Natural killer cell treated with Interleukin-12 subunit alpha and Interleukin-12 subunit beta and Interleukin-15 and Interleukin-18, amount 100 ng/mL, for 72 hours (primary cell): ENCODE measurements at regions not wholly inside any gene's neighbourhood (a gene's known extent, or its start where the extent isn't known, plus 50 kb on each side); places are given as distances from the start of the nearest gene placed in this dataset.

Source experiments
- ATAC-seq, 2 donors: fragments of 150-1000 bp; cut with Tn5 transposase in 1 of 2; sonication (Bioruptor Pico), chemical (Tn5 transposase) in 1 of 2; 2 replicates each; pipeline ENCODE4 v1.10.0; 2021
- DNase-seq: peaks from one replicate; pipeline ENCODE4 v3.0.0; 2022; ENCODE audit warnings: low spot score
- H3K27ac Mint-ChIP-seq, 2 donors: 1 replicate in 1 of 2; 2 replicates in 1 of 2; pipeline ENCODE4 v1.8.0; 2022; ENCODE audit warnings: mixed read lengths in 2 of 2, mild to moderate bottlenecking in 1 of 2, moderate library complexity in 1 of 2
- H3K27me3 Mint-ChIP-seq, 2 donors: 1 replicate in 1 of 2; 2 replicates in 1 of 2; pipeline ENCODE4 v1.8.0; 2022; ENCODE audit warnings: mixed read lengths in 2 of 2
- H3K36me3 Mint-ChIP-seq: one replicate; pipeline ENCODE4 v1.8.0; 2022; ENCODE audit warnings: mixed read lengths
- H3K4me1 Mint-ChIP-seq, 2 donors: 1 replicate in 1 of 2; 2 replicates in 1 of 2; pipeline ENCODE4 v1.8.0; 2022; ENCODE audit warnings: low read depth in 2 of 2, mixed read lengths in 2 of 2, mild to moderate bottlenecking in 1 of 2
- H3K4me3 Mint-ChIP-seq: one replicate; pipeline ENCODE4 v1.8.0; 2022; ENCODE audit warnings: mixed read lengths
- H3K9me3 Mint-ChIP-seq: 2 replicates; pipeline ENCODE4 v1.8.0; 2022; ENCODE audit warnings: mixed read lengths

DNA sequence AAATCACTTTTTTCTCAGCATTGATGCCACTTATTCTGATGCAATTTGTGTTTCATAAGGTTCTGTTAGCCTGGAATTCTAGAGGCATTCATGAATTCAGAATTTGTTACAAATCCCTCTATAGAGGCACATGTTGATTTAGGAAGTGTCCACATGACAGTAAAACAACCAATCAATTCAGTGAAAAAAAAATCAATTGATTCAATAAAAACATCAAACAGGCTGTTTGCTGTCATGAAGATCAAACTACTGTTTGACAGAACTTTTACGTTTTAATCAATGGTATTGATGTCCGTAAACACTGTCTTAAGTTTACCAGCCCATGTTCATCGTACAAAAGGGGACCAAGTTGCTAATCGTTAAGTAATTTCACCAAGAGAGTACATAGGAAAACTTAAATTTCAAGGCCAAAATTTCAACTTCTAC, 261.5 kb downstream of the FIGN start:
- peaks cover 12% of the 10 kb centered on the region for H3K9me3 Mint-ChIP-seq
- DNase-seq: no peak
- no peak for ATAC-seq
- peaks cover 6% of the 10 kb centered on the region for H3K36me3 Mint-ChIP-seq
- H3K27me3 Mint-ChIP-seq: no peaks in the 10 kb centered on the region
- no peak overlapping the region for H3K27ac Mint-ChIP-seq
- H3K4me3 Mint-ChIP-seq: no peak overlapping the region
- H3K4me1 Mint-ChIP-seq: no peaks in the 10 kb centered on the region

DNA sequence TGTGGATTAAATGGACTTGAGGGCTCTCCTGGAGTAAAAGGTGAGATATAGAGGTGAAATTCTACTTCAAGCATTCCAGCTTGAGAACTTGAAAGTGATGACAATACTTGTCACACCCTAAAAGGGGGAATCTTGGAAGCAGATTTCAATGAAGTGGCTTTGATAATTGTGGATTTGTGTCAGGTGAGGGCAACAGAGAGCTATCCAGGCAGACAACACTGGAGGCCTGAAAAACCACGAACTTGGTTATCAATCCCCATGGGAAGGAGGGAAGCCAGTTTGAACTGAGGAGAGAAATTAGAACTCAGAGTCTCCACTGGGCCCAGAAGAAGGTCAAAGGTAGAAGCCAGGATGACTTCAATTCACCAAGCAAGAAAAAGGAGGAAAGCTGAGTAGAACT, 263.9 kb downstream of the FIGN start:
- ATAC-seq: no peak
- DNase-seq: no peak
- no peaks in the 10 kb centered on the region for H3K27me3 Mint-ChIP-seq
- peaks cover 6% of the 10 kb centered on the region for H3K36me3 Mint-ChIP-seq
- H3K4me1 Mint-ChIP-seq: no peaks in the 10 kb centered on the region
- H3K4me3 Mint-ChIP-seq: no peak overlapping the region
- H3K9me3 Mint-ChIP-seq: peaks cover 12% of the 10 kb centered on the region
- H3K27ac Mint-ChIP-seq: no peak overlapping the region

DNA sequence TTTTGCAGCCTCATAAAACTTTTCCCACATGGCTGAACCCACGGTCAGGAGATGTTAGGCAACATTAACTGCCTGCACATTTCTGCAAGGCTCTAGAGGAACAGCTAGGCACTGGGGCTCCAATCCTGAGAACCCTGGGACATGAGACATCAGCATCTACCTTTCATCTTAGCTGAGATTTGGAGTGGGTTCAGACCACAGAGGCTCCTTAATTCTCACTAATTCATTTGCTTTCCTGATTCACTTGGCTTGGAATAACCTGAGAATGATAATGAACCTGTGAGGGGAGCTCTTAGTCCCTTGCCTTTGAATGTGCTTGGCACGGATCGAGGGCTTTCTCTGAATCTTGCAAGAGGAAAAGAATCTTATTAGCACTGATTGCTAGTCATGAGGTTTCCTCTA, 266.2 kb downstream of the FIGN start:
- Mint-ChIP-seq H3K27me3 (no peaks in the 10 kb centered on the region), H3K4me1 (no peaks in the 10 kb centered on the region), H3K27ac (no peak overlapping the region), H3K4me3 (no peak overlapping the region), H3K36me3 (peaks cover 6% of the 10 kb centered on the region), H3K9me3 (peaks cover 15% of the 10 kb centered on the region)
- no peak for DNase-seq
- no peak for ATAC-seq

GRCh38 chr2:163467251-163467630, 268.6 kb downstream of the FIGN start:
- Mint-ChIP-seq H3K27me3 (no peaks in the 10 kb centered on the region), H3K36me3 (no peaks in the 10 kb centered on the region), H3K9me3 (peaks cover 9% of the 10 kb centered on the region), H3K4me3 (no peak overlapping the region), H3K27ac (no peak overlapping the region), H3K4me1 (no peaks in the 10 kb centered on the region)
- no peak for ATAC-seq
- no peak for DNase-seq

DNA sequence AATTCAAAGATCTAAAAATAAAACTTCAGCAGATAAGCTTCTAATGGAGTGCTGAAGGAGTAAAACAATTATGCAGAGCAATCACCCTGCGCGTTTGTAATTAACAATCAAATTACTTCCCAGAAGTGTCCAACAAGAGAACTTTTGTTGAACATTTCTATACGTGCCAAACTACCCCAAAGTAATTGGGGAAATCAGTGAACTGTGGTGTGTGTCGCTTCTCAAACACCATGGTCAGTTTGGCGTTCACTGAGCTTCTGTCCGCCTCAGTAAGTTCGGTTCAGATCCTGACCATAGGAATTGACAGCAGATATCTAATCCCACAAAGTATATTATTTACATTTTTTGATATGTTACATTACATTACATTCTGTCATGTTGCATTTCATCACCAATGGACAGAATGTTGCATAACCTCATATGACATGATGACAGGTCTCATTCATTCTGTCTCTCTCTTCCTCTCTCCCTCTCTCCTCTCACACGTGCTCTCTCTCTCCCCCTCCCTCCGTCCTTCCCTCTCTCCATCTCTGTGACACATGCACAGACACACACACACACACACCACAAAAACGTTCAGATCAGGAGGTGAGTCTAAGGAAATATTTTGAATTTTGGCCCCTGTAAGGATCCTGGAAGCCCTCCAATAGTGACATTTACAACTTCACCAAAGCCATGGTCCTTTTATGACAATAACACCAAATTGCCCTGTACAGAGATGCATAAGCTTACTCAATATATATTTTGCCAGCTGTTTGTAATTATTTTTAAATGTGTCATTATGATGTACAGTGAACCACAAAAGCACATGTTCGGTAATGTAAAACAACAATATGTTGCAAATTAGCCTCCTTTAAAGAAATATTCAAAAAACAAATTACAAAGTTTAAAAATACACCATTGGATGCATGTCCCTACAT, 269.2 kb downstream of the FIGN start:
- H3K27me3 Mint-ChIP-seq: no peaks in the 10 kb centered on the region
- no peak overlapping the region for H3K27ac Mint-ChIP-seq
- peaks cover 9% of the 10 kb centered on the region for H3K9me3 Mint-ChIP-seq
- no peak for DNase-seq
- no peaks in the 10 kb centered on the region for H3K36me3 Mint-ChIP-seq
- H3K4me3 Mint-ChIP-seq: no peak overlapping the region
- no peaks in the 10 kb centered on the region for H3K4me1 Mint-ChIP-seq
- ATAC-seq: no peak

DNA sequence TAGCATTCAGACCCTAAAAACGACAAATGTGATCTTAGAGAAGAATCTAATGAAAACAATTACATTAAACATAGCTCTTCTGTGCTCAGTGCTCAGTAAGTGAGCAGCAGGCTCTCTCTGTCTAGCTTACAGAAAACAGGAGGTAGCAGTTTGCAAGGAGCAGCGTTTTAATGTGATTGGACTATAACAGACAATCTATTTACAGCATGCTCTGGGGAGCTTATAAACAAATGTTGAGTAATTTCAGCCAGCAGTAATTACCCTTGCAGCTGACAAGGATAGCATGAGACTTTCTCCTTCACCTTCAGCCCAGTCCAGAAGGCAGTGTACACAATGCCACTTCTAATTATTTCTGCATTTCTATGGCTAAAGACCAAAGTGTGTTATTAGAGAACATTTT, 270.4 kb downstream of the FIGN start:
- Mint-ChIP-seq H3K27me3 (no peaks in the 10 kb centered on the region), H3K27ac (no peak overlapping the region), H3K4me1 (no peaks in the 10 kb centered on the region), H3K4me3 (no peak overlapping the region), H3K9me3 (peaks cover 7% of the 10 kb centered on the region), H3K36me3 (no peaks in the 10 kb centered on the region)
- DNase-seq (no peak), ATAC-seq (no peak)

GRCh38 chr2:163463411-163463810, 272.4 kb downstream of the FIGN start:
- Mint-ChIP-seq H3K27me3 (no peaks in the 10 kb centered on the region), H3K36me3 (no peaks in the 10 kb centered on the region), H3K4me3 (no peak overlapping the region), H3K9me3 (peaks cover 7% of the 10 kb centered on the region), H3K4me1 (no peaks in the 10 kb centered on the region), H3K27ac (no peak overlapping the region)
- no peak for DNase-seq
- no peak for ATAC-seq

DNA sequence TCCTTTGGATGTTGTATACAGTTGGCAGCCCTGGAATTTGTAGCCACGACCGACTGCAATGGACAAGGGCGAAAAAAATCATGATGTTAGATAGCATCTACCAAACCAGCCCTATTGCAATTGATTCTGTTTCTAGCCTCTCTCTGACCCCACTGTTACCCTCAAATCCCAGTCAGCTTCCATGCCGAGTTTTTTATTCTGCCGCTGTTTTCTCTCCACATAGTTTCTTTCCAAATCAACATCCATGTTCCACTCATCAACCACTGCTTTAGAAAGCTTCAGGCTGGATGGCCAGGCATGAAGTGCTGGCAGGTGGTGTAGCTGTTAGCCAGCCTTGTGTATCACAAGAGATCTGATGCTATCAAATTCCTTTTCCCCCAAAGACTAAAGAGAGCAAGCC, 272.8 kb downstream of the FIGN start:
- Mint-ChIP-seq H3K4me3 (no peak overlapping the region), H3K9me3 (peaks cover 7% of the 10 kb centered on the region), H3K36me3 (no peaks in the 10 kb centered on the region), H3K4me1 (no peaks in the 10 kb centered on the region), H3K27ac (no peak overlapping the region), H3K27me3 (no peaks in the 10 kb centered on the region)
- DNase-seq: no peak
- no peak for ATAC-seq

GRCh38 chr2:163459986-163460385, 275.8 kb downstream of the FIGN start:
- no peak for ATAC-seq
- no peaks in the 10 kb centered on the region for H3K4me1 Mint-ChIP-seq
- DNase-seq: no peak
- H3K4me3 Mint-ChIP-seq: no peak overlapping the region
- H3K27me3 Mint-ChIP-seq: no peaks in the 10 kb centered on the region
- H3K36me3 Mint-ChIP-seq: no peaks in the 10 kb centered on the region
- H3K9me3 Mint-ChIP-seq: peaks cover 5% of the 10 kb centered on the region
- H3K27ac Mint-ChIP-seq: no peak overlapping the region

DNA sequence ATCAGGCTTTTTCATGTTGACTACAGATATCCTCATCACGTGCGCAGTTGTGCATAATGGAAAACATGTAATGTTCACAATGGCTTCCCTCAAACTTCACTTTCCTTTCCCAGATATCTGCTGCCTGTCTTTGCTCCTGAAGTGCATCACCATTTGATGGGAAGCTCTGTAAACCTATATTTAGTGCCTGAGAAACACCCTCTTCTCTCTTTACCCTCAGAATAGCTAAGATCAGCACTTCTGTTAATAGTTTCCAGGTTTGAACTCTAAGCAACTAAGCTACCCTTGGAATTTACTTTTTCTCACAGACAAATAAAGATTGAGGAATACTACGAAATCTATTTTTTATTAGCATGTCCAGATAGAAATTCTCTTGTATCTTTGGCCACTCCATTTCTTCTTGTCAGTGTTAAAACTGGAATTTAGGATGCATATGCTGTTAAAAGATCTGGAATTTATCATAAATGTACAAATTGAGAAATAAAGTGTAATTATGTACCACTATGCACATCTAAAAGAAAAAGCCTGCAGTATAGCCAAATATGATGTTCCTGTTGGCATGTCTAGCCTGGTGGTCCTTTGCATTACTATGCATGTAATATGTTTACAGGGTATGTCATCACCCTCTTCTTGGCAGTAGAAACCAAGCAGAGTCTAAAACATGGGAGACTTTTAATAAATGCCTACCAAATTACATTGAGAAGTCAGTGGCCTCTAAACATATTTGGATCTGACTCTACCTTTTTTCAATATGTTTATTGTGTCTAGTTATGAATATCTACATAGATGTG, 278.7 kb downstream of the FIGN start:
- no peak overlapping the region for H3K27ac Mint-ChIP-seq
- DNase-seq (no peak), ATAC-seq (no peak)
- H3K4me1 Mint-ChIP-seq: no peaks in the 10 kb centered on the region
- H3K9me3 Mint-ChIP-seq: peaks cover 5% of the 10 kb centered on the region
- no peaks in the 10 kb centered on the region for H3K36me3 Mint-ChIP-seq
- H3K4me3 Mint-ChIP-seq: no peak overlapping the region
- no peaks in the 10 kb centered on the region for H3K27me3 Mint-ChIP-seq

- no peaks in the 10 kb centered on the region for H3K27me3 Mint-ChIP-seq
- peaks cover 5% of the 10 kb centered on the region for H3K9me3 Mint-ChIP-seq
- no peak overlapping the region for H3K4me3 Mint-ChIP-seq
- H3K36me3 Mint-ChIP-seq: no peaks in the 10 kb centered on the region
- no peak overlapping the region for H3K27ac Mint-ChIP-seq
- DNase-seq: no peak
- no peaks in the 10 kb centered on the region for H3K4me1 Mint-ChIP-seq
- no peak for ATAC-seq
Observed at GRCh38 chr2:163455815-163456214, 280.0 kb downstream of the FIGN start.

- no peaks in the 10 kb centered on the region for H3K4me1 Mint-ChIP-seq
- peaks cover 5% of the 10 kb centered on the region for H3K9me3 Mint-ChIP-seq
- no peak overlapping the region for H3K27ac Mint-ChIP-seq
- H3K4me3 Mint-ChIP-seq: no peak overlapping the region
- H3K27me3 Mint-ChIP-seq: no peaks in the 10 kb centered on the region
- DNase-seq (no peak), ATAC-seq (no peak)
- no peaks in the 10 kb centered on the region for H3K36me3 Mint-ChIP-seq
Observed at GRCh38 chr2:163453920-163454319, 281.9 kb downstream of the FIGN start.

DNA sequence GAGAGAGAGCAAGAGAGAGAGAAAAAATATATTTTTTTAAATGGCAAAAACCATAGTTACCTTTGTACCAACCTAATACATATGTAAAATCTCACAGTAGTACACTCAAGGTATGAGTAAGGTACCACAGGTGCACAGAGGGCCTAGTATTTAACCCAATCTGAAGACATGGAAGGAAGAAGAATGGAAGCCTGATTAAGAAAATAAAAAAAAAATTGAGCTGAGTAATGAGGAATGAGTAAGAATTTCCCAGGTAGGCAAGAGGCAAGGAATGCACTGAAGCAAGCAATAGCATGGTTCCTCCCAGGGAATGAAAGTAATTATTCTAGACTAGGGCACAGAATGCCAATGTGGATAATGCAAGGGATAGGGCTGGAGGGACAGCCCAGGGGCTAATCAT, 294.2 kb downstream of the FIGN start:
- Mint-ChIP-seq H3K27me3 (no peaks in the 10 kb centered on the region), H3K36me3 (peaks cover 5% of the 10 kb centered on the region), H3K4me3 (no peak overlapping the region), H3K4me1 (no peaks in the 10 kb centered on the region), H3K27ac (no peak overlapping the region), H3K9me3 (peaks cover 20% of the 10 kb centered on the region)
- ATAC-seq: no peak
- DNase-seq: no peak

DNA sequence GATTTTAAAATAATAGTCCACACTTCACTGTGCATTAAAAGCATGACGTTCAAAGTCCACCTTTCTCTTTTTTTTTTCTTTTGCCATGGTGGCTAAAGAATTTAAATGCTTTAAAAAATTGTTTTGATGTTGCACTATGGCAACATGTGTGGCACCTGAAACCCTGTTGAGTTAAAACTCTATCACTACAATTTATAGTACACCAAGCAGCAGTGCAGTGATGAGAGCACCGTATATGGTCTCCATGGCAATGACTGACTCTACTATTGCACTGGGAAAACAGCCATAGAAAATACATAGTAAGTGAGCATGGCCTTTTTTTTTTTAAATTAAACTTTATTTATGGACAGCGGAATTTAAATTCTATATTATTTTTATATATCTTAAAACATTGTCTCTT, 298.8 kb downstream of the FIGN start:
- Mint-ChIP-seq H3K4me3 (no peak overlapping the region), H3K9me3 (peaks cover 23% of the 10 kb centered on the region), H3K4me1 (no peaks in the 10 kb centered on the region), H3K36me3 (no peaks in the 10 kb centered on the region), H3K27me3 (no peaks in the 10 kb centered on the region), H3K27ac (no peak overlapping the region)
- ATAC-seq (no peak), DNase-seq (no peak)
